Dendritic cell treated with granulocyte-macrophage colony-stimulating factor and Interleukin-4, amounts not matched to agents 40 ng/mL and 50 ng/mL, for 4 days (primary cell): ENCODE measurements at regions not wholly inside any gene's neighbourhood (a gene's known extent, or its start where the extent isn't known, plus 50 kb on each side); places are given as distances from the start of the nearest gene placed in this dataset.

Experiments
- H3K27ac Mint-ChIP-seq: one replicate; pipeline ENCODE4 v1.8.0; 2022; ENCODE audit warnings: mild to moderate bottlenecking, mixed read lengths
- H3K27me3 Mint-ChIP-seq: one replicate; pipeline ENCODE4 v1.8.0; 2022; ENCODE audit warnings: mild to moderate bottlenecking, mixed read lengths
- H3K36me3 Mint-ChIP-seq: one replicate; pipeline ENCODE4 v1.8.0; 2022; ENCODE audit warnings: low read depth, mixed read lengths
- H3K4me1 Mint-ChIP-seq: one replicate; pipeline ENCODE4 v1.8.0; 2022; ENCODE audit warnings: low read depth, mixed read lengths
- H3K4me3 Mint-ChIP-seq: one replicate; pipeline ENCODE4 v1.8.0; 2022; ENCODE audit warnings: mild to moderate bottlenecking, moderate library complexity, mixed read lengths
- H3K9me3 Mint-ChIP-seq: one replicate; pipeline ENCODE4 v1.8.0; 2022; ENCODE audit warnings: mixed read lengths
- intact Hi-C: fragments of 100-400 bp; cut with micrococcal nuclease; formaldehyde crosslinking; loops from one replicate; pipeline ENCODE4 v1.15.0; 2022

DNA sequence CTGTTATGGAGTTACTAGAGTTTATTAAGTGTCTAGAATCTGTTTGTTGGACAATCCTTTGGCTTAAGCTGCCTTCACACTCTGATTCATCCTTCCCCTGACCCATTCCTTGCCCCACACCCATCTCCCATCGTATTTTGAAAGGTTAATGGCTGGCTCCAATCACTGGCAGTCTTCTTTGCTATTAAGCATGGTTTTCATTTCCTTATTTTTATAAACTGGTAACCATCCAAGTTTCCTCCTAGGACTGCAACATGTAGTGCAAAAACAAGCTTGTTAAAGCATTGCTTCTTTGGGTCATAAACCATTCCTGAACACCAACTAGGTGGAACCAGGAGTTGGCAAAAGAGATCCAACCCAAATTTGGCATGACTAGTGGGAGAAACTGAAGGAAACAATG is 148.4 kb downstream of the DTWD1 start:
- peaks cover 36% of the 10 kb centered on the region for H3K9me3 Mint-ChIP-seq
- no peaks in the 10 kb centered on the region for H3K27me3 Mint-ChIP-seq
- intact Hi-C loops = no loop called here
- H3K27ac Mint-ChIP-seq = no peak overlapping the region
- H3K36me3 Mint-ChIP-seq = no peaks in the 10 kb centered on the region
- H3K4me3 Mint-ChIP-seq = no peak overlapping the region
- H3K4me1 Mint-ChIP-seq = no peaks in the 10 kb centered on the region

DNA sequence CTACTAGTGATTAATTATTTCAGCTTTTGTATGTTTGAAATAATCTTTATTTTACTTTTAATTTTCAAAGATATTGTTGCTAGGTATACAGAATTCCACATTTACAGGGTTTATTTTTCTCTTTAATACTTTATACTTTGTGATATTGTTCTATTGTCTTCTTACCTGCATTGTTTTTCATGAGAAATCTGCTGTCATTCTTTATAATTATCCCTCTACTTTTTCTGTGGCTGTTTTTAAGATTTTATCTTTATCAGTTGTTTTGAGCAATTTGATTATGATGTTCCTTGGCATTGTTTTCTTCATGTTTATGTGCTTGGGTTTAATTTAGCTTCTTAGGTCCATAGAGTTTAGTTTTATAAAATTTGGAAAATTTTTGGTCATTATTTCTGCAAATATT is 168.6 kb downstream of the DTWD1 start:
- H3K9me3 Mint-ChIP-seq = peaks cover 54% of the 10 kb centered on the region
- H3K36me3 Mint-ChIP-seq = peaks cover 5% of the 10 kb centered on the region
- H3K27ac Mint-ChIP-seq = no peak overlapping the region
- intact Hi-C loops = no loop called here
- H3K27me3 Mint-ChIP-seq = no peaks in the 10 kb centered on the region
- no peak overlapping the region for H3K4me3 Mint-ChIP-seq
- no peaks in the 10 kb centered on the region for H3K4me1 Mint-ChIP-seq

DNA sequence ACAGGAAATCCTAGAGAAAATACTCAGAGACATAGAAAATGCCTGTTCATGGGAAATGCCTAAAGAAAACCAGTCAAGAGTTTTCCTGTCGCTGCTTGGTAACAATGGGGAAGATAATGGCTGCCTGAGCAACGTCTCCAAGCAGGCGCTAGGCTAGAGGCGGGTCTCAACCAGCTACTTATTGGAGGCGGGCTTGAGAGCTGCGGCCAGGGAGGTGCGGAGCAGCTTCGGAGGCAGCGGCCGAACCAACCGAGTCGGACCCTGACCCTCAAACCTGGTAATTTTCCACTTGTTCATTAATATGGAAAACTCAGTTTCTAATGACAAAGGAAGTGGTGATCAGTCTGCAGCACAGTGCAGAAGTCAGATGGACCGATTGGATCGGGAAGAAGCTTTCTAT is 173.1 kb downstream of the DTWD1 start:
- no peaks in the 10 kb centered on the region for H3K27me3 Mint-ChIP-seq
- no peaks in the 10 kb centered on the region for H3K4me1 Mint-ChIP-seq
- no peak overlapping the region for H3K4me3 Mint-ChIP-seq
- H3K36me3 Mint-ChIP-seq = peaks cover 5% of the 10 kb centered on the region
- peaks cover 60% of the 10 kb centered on the region for H3K9me3 Mint-ChIP-seq
- intact Hi-C loops = no loop called here
- H3K27ac Mint-ChIP-seq = no peak overlapping the region

GRCh38 chr15:49801796-49802195 is 180.9 kb downstream of the DTWD1 start:
- Mint-ChIP-seq H3K9me3 (peaks cover 37% of the 10 kb centered on the region), H3K27me3 (no peaks in the 10 kb centered on the region), H3K4me1 (peaks cover 10% of the 10 kb centered on the region), H3K36me3 (no peaks in the 10 kb centered on the region), H3K4me3 (no peak overlapping the region), H3K27ac (no peak overlapping the region)
- intact Hi-C loops = no loop called here
